ENCODE measurements at regions not wholly inside any gene's neighbourhood (a gene's known extent, or its start where the extent isn't known, plus 50 kb on each side); places are given as distances from the start of the nearest gene placed in this dataset.
"Not testable (repeated sequence)": the region's sequence is repeated elsewhere in the genome, so short reads cannot be mapped to it uniquely, and the experiment has no call there.

DNA sequence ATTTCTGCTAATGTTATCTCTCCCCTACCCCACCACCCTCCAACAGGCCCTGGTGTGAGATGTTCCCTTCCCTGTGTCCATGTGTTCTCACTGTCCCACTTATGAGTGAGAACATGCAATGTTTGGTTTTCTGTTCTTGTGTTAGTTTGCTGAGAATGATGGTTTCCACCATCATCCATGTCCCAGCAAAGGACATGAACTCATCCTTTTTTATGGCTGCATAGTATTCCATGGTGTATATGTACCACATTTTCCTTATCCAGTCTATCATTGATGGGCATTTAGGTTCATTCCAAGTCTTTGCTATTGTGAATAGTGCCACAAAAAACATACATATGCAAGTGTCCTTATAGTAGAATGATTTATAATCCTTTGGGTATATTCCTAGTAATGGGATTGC lies 104.5 kb downstream of the ZNF33B start:
- not testable (repeated sequence) for H3K14ac ChIP-seq (ENCODE audit: low read length); H3K27me3 ChIP-seq (ENCODE audit: insufficient read depth, low read length); H3K4me1 ChIP-seq (ENCODE audit: control insufficient read depth in 1 of 2, insufficient read depth in 2 of 2, low read length in 2 of 2); H2AFZ ChIP-seq (ENCODE audit: insufficient read depth, low read length, poor library complexity); H3K79me2 ChIP-seq (ENCODE audit: control insufficient read depth, insufficient read depth, low read length, poor library complexity); H4K12ac ChIP-seq (ENCODE audit: low read depth, low read length); H2BK12ac ChIP-seq (ENCODE audit: low read length); H2BK5ac ChIP-seq (ENCODE audit: low read depth, low read length, poor library complexity); H2BK120ac ChIP-seq (ENCODE audit: insufficient read depth, low read length, poor library complexity); H3K4me3 ChIP-seq (ENCODE audit: low read depth, low read length); H3K4ac ChIP-seq (ENCODE audit: low read depth, low read length); H3K23ac ChIP-seq (ENCODE audit: low read length); H3K9ac ChIP-seq (ENCODE audit: low read length); H3K36me3 ChIP-seq (ENCODE audit: control insufficient read depth in 1 of 2, insufficient read depth in 2 of 2, low read length in 2 of 2); H4K8ac ChIP-seq (ENCODE audit: low read depth, low read length); H3K4me2 ChIP-seq (ENCODE audit: low read length); H3K27ac ChIP-seq (ENCODE audit: low read depth, low read length); H3K18ac ChIP-seq (ENCODE audit: low read length); H2AK5ac ChIP-seq (ENCODE audit: low read length); H3K79me1 ChIP-seq (ENCODE audit: low read length); H4K91ac ChIP-seq (ENCODE audit: low read depth, low read length); H3K9me3 ChIP-seq (ENCODE audit: insufficient read depth, low read depth, low read length); DNase-seq

DNA sequence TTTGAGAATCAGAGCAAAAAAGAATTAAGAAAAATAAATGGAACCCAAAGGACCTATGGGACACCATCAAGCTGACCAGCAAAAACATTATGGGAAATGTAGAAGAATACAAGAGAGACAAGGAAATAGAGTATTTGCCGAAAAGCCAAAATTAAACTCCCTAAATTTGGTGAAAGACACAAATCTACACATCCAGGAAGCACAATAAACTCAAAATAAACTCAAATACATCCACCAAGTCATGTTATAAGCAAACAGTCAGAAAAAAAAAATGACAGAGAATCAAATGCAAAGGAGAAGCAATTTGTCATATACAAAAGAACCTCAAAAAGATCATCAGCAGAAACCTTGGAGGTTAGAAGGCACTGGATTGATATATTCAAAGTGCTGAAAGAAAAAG lies 105.4 kb downstream of the ZNF33B start:
- Histone ChIP-seq H3K36me3 (ENCODE audit: control insufficient read depth in 1 of 2, insufficient read depth in 2 of 2, low read length in 2 of 2) (peaks cover 0 to 2% of the 10 kb centered on the region in 2 experiments), H3K9ac (ENCODE audit: low read length) (no peak overlapping the region), H3K79me2 (ENCODE audit: control insufficient read depth, insufficient read depth, low read length, poor library complexity) (no peaks in the 10 kb centered on the region), H3K27ac (ENCODE audit: low read depth, low read length) (no peak overlapping the region), H4K91ac (ENCODE audit: low read depth, low read length) (no peak overlapping the region), H3K4me2 (ENCODE audit: low read length) (no peak overlapping the region), H3K4ac (ENCODE audit: low read depth, low read length) (no peak overlapping the region), H2BK5ac (ENCODE audit: low read depth, low read length, poor library complexity) (no peak overlapping the region), H4K12ac (ENCODE audit: low read depth, low read length) (no peak overlapping the region), H3K9me3 (ENCODE audit: insufficient read depth, low read depth, low read length) (no peaks in the 10 kb centered on the region), H3K18ac (ENCODE audit: low read length) (no peak overlapping the region), H3K4me1 (ENCODE audit: control insufficient read depth in 1 of 2, insufficient read depth in 2 of 2, low read length in 2 of 2) (no peaks in the 10 kb centered on the region), H3K14ac (ENCODE audit: low read length) (no peak overlapping the region), H3K4me3 (ENCODE audit: low read depth, low read length) (no peak overlapping the region), H2BK120ac (ENCODE audit: insufficient read depth, low read length, poor library complexity) (no peak overlapping the region), H3K79me1 (ENCODE audit: low read length) (no peaks in the 10 kb centered on the region), H2AK5ac (ENCODE audit: low read length) (no peak overlapping the region), H3K27me3 (ENCODE audit: insufficient read depth, low read length) (no peaks in the 10 kb centered on the region), H4K8ac (ENCODE audit: low read depth, low read length) (no peak overlapping the region), H3K23ac (ENCODE audit: low read length) (no peak overlapping the region), H2BK12ac (ENCODE audit: low read length) (no peak overlapping the region), H2AFZ (ENCODE audit: insufficient read depth, low read length, poor library complexity) (no peak overlapping the region)
- WGBS (ENCODE audit: extremely low coverage, insufficient coverage, insufficient read length): no CpG with 5 or more reads among the region's 1 CpG
- DNase-seq: no peak

DNA sequence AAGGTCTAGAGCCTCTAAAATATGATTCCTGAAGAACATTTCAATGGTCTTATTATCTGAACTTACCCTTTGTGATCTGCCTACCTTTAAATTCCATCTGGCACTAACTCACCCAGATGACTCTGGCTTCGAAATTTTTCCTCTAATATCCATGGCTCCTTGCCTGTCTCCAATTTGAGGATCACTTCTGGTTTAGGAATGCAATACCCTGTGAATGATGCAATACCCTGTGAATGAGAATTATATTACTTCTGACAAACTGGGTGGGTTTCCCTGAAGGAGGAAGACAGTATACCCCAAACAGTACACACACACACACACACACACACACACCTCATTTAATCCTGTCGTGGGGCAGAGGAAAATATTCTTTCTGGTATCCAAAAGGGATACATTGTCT lies 115.3 kb downstream of the ZNF33B start:
- H3K79me2 ChIP-seq (ENCODE audit: control insufficient read depth, insufficient read depth, low read length, poor library complexity): no peaks in the 10 kb centered on the region
- no peak overlapping the region for H3K4ac ChIP-seq (ENCODE audit: low read depth, low read length)
- H2AK5ac ChIP-seq (ENCODE audit: low read length): no peak overlapping the region
- no peak overlapping the region for H3K4me3 ChIP-seq (ENCODE audit: low read depth, low read length)
- no peak overlapping the region for H3K4me2 ChIP-seq (ENCODE audit: low read length)
- no peaks in the 10 kb centered on the region for H3K79me1 ChIP-seq (ENCODE audit: low read length)
- no peak overlapping the region for H2AFZ ChIP-seq (ENCODE audit: insufficient read depth, low read length, poor library complexity)
- H4K12ac ChIP-seq (ENCODE audit: low read depth, low read length): no peak overlapping the region
- WGBS (ENCODE audit: extremely low coverage, insufficient coverage, insufficient read length): no CpG with 5 or more reads among the region's 2 CpGs
- no peaks in the 10 kb centered on the region for H3K27me3 ChIP-seq (ENCODE audit: insufficient read depth, low read length)
- DNase-seq: no peak
- peaks cover 4 to 5% of the 10 kb centered on the region in 2 experiments for H3K36me3 ChIP-seq (ENCODE audit: control insufficient read depth in 1 of 2, insufficient read depth in 2 of 2, low read length in 2 of 2)
- H3K23ac ChIP-seq (ENCODE audit: low read length): no peak overlapping the region
- H3K4me1 ChIP-seq (ENCODE audit: control insufficient read depth in 1 of 2, insufficient read depth in 2 of 2, low read length in 2 of 2): no peaks in the 10 kb centered on the region
- no peak overlapping the region for H2BK12ac ChIP-seq (ENCODE audit: low read length)
- no peak overlapping the region for H2BK5ac ChIP-seq (ENCODE audit: low read depth, low read length, poor library complexity)
- H3K27ac ChIP-seq (ENCODE audit: low read depth, low read length): no peak overlapping the region
- H3K14ac ChIP-seq (ENCODE audit: low read length): no peak overlapping the region
- H2BK120ac ChIP-seq (ENCODE audit: insufficient read depth, low read length, poor library complexity): no peak overlapping the region
- no peak overlapping the region for H4K8ac ChIP-seq (ENCODE audit: low read depth, low read length)
- no peak overlapping the region for H4K91ac ChIP-seq (ENCODE audit: low read depth, low read length)
- no peak overlapping the region for H3K9ac ChIP-seq (ENCODE audit: low read length)
- H3K9me3 ChIP-seq (ENCODE audit: insufficient read depth, low read depth, low read length): peaks cover 7% of the 10 kb centered on the region
- H3K18ac ChIP-seq (ENCODE audit: low read length): no peak overlapping the region

DNA sequence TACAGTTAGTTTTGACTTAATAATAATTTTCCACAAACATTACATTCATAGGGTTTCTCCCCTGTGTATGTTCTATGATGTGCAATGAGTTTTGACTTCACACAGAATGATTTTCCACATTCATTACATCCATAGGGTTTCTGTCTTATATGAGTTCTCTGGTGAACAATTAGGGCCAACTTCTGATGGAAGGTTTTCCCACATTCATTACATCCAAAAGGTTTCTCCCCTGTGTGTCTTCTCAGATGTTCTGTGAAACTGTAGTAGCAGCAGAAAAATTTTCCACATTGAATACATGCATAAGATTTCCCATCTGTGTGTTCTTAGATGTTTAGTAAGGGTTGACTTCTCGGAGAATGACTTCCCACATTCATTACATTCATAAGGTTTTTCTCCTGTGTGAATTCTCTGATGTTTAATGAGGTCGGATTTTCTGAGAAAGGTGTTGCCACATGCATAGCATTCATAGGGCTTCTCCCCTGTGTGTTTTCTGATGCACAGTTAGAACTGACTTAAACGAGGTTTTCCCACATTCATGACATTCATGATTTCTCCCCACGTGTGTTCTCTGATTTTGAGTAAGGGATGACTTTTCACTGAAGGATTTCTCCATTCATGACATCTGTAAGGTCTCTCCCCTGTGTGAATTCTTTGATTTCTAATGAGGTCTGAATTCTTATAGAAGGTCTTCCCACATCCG lies 118.5 kb downstream of the ZNF33B start:
- H4K8ac ChIP-seq (ENCODE audit: low read depth, low read length): no peak overlapping the region
- H3K27me3 ChIP-seq (ENCODE audit: insufficient read depth, low read length): no peaks in the 10 kb centered on the region
- H3K79me2 ChIP-seq (ENCODE audit: control insufficient read depth, insufficient read depth, low read length, poor library complexity): no peaks in the 10 kb centered on the region
- H3K18ac ChIP-seq (ENCODE audit: low read length): no peak overlapping the region
- no peaks in the 10 kb centered on the region for H3K79me1 ChIP-seq (ENCODE audit: low read length)
- H3K9ac ChIP-seq (ENCODE audit: low read length): no peak overlapping the region
- no peak overlapping the region for H2BK5ac ChIP-seq (ENCODE audit: low read depth, low read length, poor library complexity)
- no peak overlapping the region for H3K27ac ChIP-seq (ENCODE audit: low read depth, low read length)
- H2BK120ac ChIP-seq (ENCODE audit: insufficient read depth, low read length, poor library complexity): no peak overlapping the region
- H2BK12ac ChIP-seq (ENCODE audit: low read length): no peak overlapping the region
- H2AFZ ChIP-seq (ENCODE audit: insufficient read depth, low read length, poor library complexity): no peak overlapping the region
- no peak overlapping the region for H2AK5ac ChIP-seq (ENCODE audit: low read length)
- no CpG with 5 or more reads among the region's 5 CpGs for WGBS (ENCODE audit: extremely low coverage, insufficient coverage, insufficient read length)
- no peak overlapping the region for H3K4me2 ChIP-seq (ENCODE audit: low read length)
- peaks cover 15% of the 10 kb centered on the region for H3K9me3 ChIP-seq (ENCODE audit: insufficient read depth, low read depth, low read length)
- no peak overlapping the region for H3K4me3 ChIP-seq (ENCODE audit: low read depth, low read length)
- peak; percentile 1 to 56 for DNase-seq
- H3K23ac ChIP-seq (ENCODE audit: low read length): no peak overlapping the region
- H3K14ac ChIP-seq (ENCODE audit: low read length): no peak overlapping the region
- peaks cover 4 to 5% of the 10 kb centered on the region in 2 experiments for H3K36me3 ChIP-seq (ENCODE audit: control insufficient read depth in 1 of 2, insufficient read depth in 2 of 2, low read length in 2 of 2)
- no peak overlapping the region for H4K91ac ChIP-seq (ENCODE audit: low read depth, low read length)
- no peaks in the 10 kb centered on the region for H3K4me1 ChIP-seq (ENCODE audit: control insufficient read depth in 1 of 2, insufficient read depth in 2 of 2, low read length in 2 of 2)
- H4K12ac ChIP-seq (ENCODE audit: low read depth, low read length): no peak overlapping the region
- no peak overlapping the region for H3K4ac ChIP-seq (ENCODE audit: low read depth, low read length)

All from trophoblast cell (in vitro differentiated cells and primary cell).